ENCODE measurements at regions not wholly inside any gene's neighbourhood (a gene's known extent, or its start where the extent isn't known, plus 50 kb on each side); places are given as distances from the start of the nearest gene placed in this dataset.

DNA sequence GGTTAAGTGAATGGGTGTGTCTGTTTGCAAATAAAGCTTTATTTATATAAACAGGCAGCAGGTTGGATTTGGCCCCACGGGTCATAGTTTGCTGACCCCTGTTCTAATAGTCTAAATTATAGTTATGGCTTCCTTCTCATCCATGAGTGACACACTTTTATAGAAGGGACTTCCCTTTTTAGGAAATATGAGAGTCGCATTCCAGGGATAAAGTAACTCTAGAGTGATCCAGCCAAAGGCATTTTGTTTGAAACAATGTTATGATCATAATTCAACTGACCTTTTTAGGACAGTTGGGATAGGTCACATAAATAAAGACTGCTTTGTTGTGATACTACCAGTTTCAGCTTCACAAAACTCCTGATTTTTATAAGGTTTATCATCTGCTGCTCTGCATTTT, 87.9 kb downstream of the ALX1 start:
- 76 to 85% methylated on average over 2 of the region's 2 CpGs for WGBS, 2 donors
- no peaks in the 10 kb centered on the region for H3K4me1 ChIP-seq
- H3K27ac ChIP-seq, result no peak overlapping the region
- no peaks in the 10 kb centered on the region for H3K9me3 ChIP-seq
- intact Hi-C loops (cut with DNase I), result no loop called here
- H3K4me3 ChIP-seq (replicated peaks in 1 of 3), result no peak overlapping the region
- no peak for DNase-seq
- H3K27me3 ChIP-seq, result no peaks in the 10 kb centered on the region
- TF ChIP-seq, protein P1, sequence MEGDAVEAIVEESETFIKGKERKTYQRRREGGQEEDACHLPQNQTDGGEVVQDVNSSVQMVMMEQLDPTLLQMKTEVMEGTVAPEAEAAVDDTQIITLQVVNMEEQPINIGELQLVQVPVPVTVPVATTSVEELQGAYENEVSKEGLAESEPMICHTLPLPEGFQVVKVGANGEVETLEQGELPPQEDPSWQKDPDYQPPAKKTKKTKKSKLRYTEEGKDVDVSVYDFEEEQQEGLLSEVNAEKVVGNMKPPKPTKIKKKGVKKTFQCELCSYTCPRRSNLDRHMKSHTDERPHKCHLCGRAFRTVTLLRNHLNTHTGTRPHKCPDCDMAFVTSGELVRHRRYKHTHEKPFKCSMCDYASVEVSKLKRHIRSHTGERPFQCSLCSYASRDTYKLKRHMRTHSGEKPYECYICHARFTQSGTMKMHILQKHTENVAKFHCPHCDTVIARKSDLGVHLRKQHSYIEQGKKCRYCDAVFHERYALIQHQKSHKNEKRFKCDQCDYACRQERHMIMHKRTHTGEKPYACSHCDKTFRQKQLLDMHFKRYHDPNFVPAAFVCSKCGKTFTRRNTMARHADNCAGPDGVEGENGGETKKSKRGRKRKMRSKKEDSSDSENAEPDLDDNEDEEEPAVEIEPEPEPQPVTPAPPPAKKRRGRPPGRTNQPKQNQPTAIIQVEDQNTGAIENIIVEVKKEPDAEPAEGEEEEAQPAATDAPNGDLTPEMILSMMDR (IDR thresholded peaks at IDR 0.05), result no peak
- no peak for TF ChIP-seq POLR2A (IDR thresholded peaks at IDR 0.05)
- H3K36me3 ChIP-seq, result no peaks in the 10 kb centered on the region

DNA sequence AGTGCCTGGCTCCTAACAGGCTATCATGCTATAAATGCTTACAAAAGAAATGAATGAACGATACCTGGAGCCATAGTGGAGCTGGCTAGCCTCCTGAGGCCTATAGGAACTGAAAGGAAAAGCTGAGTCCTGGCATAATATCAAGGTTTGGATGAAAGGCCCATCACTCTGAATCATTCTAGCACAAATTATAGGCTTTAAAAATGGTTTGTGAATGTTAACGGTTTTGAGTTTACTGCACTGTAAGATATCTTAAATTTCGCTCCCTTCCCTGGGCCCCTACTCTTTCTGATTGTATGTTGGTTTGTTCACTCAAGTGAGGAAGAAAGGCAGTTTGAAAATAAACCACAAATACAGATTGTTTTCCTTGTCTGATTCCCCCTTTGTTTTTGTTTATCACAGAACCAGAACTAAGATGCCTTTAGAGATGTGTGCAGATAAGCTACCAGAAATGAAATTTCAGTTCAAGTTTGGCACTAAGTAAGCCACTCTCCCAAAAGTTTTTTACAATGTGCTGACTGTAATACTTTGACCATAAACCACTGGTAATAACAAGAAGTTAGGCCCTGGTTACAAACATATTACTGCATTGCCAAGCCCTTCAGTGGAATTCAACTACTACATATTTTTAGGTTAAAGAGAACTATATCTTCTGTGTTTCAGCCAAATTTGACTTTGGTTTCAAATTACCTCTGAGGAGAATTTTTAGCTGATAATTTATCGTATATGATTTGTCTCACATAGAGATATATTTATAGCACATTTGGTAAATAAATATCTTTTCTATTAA, 89.5 kb downstream of the ALX1 start:
- no peaks in the 10 kb centered on the region for H3K27me3 ChIP-seq
- 82 to 83% methylated on average over 4 of the region's 4 CpGs for WGBS, 2 donors

DNA sequence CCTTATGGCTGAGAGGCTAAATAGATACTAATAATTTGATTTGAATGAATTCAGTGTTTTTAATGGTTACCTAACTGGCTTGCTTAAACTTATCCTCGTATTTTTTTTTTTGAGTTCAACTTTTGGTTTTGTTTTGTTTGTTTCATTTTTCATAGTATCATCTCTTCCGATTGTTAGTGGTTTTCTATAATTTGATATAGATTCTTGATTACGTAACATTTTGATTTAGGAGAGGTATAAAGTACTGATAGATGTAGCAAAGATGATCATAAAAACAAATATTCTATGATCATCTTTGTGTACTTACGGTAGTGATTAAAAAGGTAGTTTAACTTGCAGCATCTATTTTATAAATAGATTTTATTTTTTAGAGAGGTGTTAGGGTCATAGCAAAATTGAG, 93.0 kb downstream of the ALX1 start:
- Histone ChIP-seq H3K9me3 (no peaks in the 10 kb centered on the region), H3K27me3 (no peaks in the 10 kb centered on the region), H3K4me1 (no peaks in the 10 kb centered on the region), H3K4me3 (replicated peaks in 1 of 3) (no peak overlapping the region), H3K36me3 (no peaks in the 10 kb centered on the region), H3K27ac (no peak overlapping the region)
- no peak for TF ChIP-seq POLR2A (IDR thresholded peaks at IDR 0.05)
- TF ChIP-seq, protein P1 (IDR thresholded peaks at IDR 0.05), result no peak
- intact Hi-C loops (cut with DNase I), result no loop called here
- DNase-seq, result no peak
- WGBS, 2 donors, result 94 to 95% methylated on average over 4 of the region's 4 CpGs

More for the DNA sequence above, 89.5 kb downstream of the ALX1 start:
- Histone ChIP-seq H3K4me1 (no peaks in the 10 kb centered on the region), H3K36me3 (no peaks in the 10 kb centered on the region), H3K9me3 (no peaks in the 10 kb centered on the region), H3K4me3 (replicated peaks in 1 of 3) (no peak overlapping the region), H3K27ac (no peak overlapping the region)
- DNase-seq, result no peak
- TF ChIP-seq POLR2A (IDR thresholded peaks at IDR 0.05), result no peak
- TF ChIP-seq, protein P1 (IDR thresholded peaks at IDR 0.05), result no peak
- intact Hi-C loops (cut with DNase I), result no loop called here

DNA sequence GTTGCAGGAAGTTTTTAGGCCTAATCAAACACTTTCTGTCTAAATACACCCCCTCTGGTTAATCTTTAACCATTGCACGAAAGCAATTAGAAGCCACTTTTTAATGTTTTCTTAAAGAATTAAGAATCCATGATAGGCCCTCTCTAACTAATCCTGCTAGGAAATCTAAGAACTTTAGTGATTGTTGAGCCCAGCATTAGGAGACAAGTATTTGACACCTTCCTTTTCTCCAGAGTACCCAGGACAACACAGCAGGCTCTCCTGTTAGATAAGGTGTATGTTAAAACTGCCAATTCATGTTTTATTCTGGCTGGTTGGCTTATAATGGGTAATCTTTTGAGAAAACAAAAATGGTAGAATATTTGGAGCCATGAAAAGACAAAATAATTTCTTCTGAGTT, 95.0 kb downstream of the ALX1 start:
- H3K36me3 ChIP-seq, result no peaks in the 10 kb centered on the region
- H3K9me3 ChIP-seq, result no peaks in the 10 kb centered on the region
- TF ChIP-seq, protein P1 (IDR thresholded peaks at IDR 0.05), result no peak
- TF ChIP-seq POLR2A (IDR thresholded peaks at IDR 0.05), result no peak
- no peak for DNase-seq
- 54 to 61% methylated on average over 1 of the region's 1 CpG for WGBS, 2 donors
- H3K4me3 ChIP-seq (replicated peaks in 1 of 3), result no peak overlapping the region
- H3K27ac ChIP-seq, result no peak overlapping the region
- H3K4me1 ChIP-seq, result no peaks in the 10 kb centered on the region
- intact Hi-C loops (cut with DNase I), result no loop called here
- H3K27me3 ChIP-seq, result no peaks in the 10 kb centered on the region

DNA sequence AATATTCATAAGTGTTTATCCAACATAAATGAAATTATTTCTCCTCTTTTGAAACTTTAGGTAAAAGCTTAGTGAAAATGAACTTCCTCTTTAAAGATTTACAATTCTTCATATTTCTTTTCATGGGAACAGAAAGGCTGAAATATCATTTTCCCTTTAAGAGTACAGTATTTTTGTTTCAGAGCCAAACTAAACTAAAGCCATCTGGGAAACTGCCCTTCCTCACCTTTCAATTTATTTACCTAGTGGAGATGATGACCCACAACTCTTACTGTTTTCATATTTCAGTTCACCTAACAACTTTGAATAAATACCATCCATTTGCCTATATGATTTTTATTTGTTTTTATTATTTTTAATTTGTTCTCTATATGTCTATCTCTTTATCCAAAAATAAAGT, 105.4 kb downstream of the ALX1 start:
- TF ChIP-seq, protein P1 (IDR thresholded peaks at IDR 0.05), result no peak
- no peak for TF ChIP-seq POLR2A (IDR thresholded peaks at IDR 0.05)

More for the DNA sequence above, 105.4 kb downstream of the ALX1 start:
- Histone ChIP-seq H3K27me3 (no peaks in the 10 kb centered on the region), H3K36me3 (no peaks in the 10 kb centered on the region), H3K4me3 (replicated peaks in 1 of 3) (no peak overlapping the region), H3K27ac (no peak overlapping the region), H3K9me3 (no peaks in the 10 kb centered on the region), H3K4me1 (no peaks in the 10 kb centered on the region)
- DNase-seq, result no peak
- intact Hi-C loops (cut with DNase I), result no loop called here
